Mesenchymal stem cell (in vitro differentiated cells and primary cell): ENCODE measurements at regions not wholly inside any gene's neighbourhood (a gene's known extent, or its start where the extent isn't known, plus 50 kb on each side); places are given as distances from the start of the nearest gene placed in this dataset.

Experiments used
- DNase-seq: peaks from one replicate; pipeline ENCODE4 v3.0.0-alpha.2; 2013
- H2AFZ ChIP-seq: one replicate; pipeline ENCODE4 v1.6.1; 2013; ENCODE audit warnings: low read depth, mild to moderate bottlenecking, control low read depth, inconsistent platforms, low read length, moderate library complexity
- H2AK5ac ChIP-seq: 2 replicates; pipeline ENCODE4 v1.6.1; 2013; ENCODE audit warnings: low read length, moderate library complexity, mild to moderate bottlenecking, inconsistent platforms; ENCODE audit not compliant: severe bottlenecking
- H2BK120ac ChIP-seq: one replicate; pipeline ENCODE4 v1.6.1; 2013; ENCODE audit warnings: low read depth, mild to moderate bottlenecking, inconsistent platforms, low read length, moderate library complexity
- H2BK12ac ChIP-seq, 2 experiments: one replicate each; pipeline ENCODE4 v1.6.1; 2013; ENCODE audit warnings: inconsistent platforms in 2 of 2, low read length in 2 of 2, mild to moderate bottlenecking in 2 of 2, moderate library complexity in 2 of 2, control low read depth in 1 of 2
- H2BK15ac ChIP-seq: one replicate; pipeline ENCODE4 v1.6.1; 2013; ENCODE audit warnings: mild to moderate bottlenecking, low read depth, inconsistent platforms; ENCODE audit not compliant: poor library complexity, severe bottlenecking
- H2BK5ac ChIP-seq: 2 replicates; pipeline ENCODE4 v1.6.1; 2013; ENCODE audit warnings: low read depth, mild to moderate bottlenecking, low read length, control low read depth, inconsistent platforms; ENCODE audit not compliant: poor library complexity, severe bottlenecking
- H3K14ac ChIP-seq, 2 experiments: one replicate each; pipeline ENCODE4 v1.6.1; 2013; ENCODE audit warnings: inconsistent platforms in 2 of 2, low read length in 2 of 2, control low read depth in 1 of 2, mild to moderate bottlenecking in 1 of 2, moderate library complexity in 1 of 2
- H3K18ac ChIP-seq, 2 experiments: one replicate each; pipeline ENCODE4 v1.6.1; 2013; ENCODE audit warnings: inconsistent platforms in 2 of 2, low read length in 2 of 2, control low read depth in 1 of 2, low read depth in 1 of 2, mild to moderate bottlenecking in 1 of 2
- H3K23ac ChIP-seq, 2 experiments: one replicate each; pipeline ENCODE4 v1.6.1; 2013; ENCODE audit warnings: inconsistent platforms in 2 of 2, low read length in 2 of 2, mild to moderate bottlenecking in 2 of 2, moderate library complexity in 2 of 2, control low read depth in 1 of 2
- H3K27ac ChIP-seq: 2 replicates; pipeline ENCODE4 v1.5.1; 2013; ENCODE audit warnings: mild to moderate bottlenecking, moderate library complexity, low read length, control low read depth, inconsistent platforms; ENCODE audit not compliant: poor library complexity, severe bottlenecking
- H3K27me3 ChIP-seq, 2 experiments: 2 replicates each; pipeline versions ENCODE4 v1.6.1 to v1.7.0; 2013; ENCODE audit warnings: low read length in 2 of 2, mild to moderate bottlenecking in 2 of 2, moderate library complexity in 2 of 2, control low read depth in 1 of 2, inconsistent platforms in 1 of 2; ENCODE audit not compliant: control insufficient read depth in 1 of 2, insufficient read depth in 1 of 2
- H3K36me3 ChIP-seq, 2 experiments: 2 replicates each; pipeline versions ENCODE4 v1.6.1 to v1.7.0; 2013; ENCODE audit warnings: low read length in 2 of 2, control low read depth in 1 of 2, inconsistent platforms in 1 of 2, low read depth in 1 of 2, mild to moderate bottlenecking in 1 of 2; ENCODE audit not compliant: insufficient read depth in 2 of 2, control insufficient read depth in 1 of 2
- H3K4ac ChIP-seq, 2 experiments: one replicate each; pipeline ENCODE4 v1.6.1; 2013; ENCODE audit warnings: inconsistent platforms in 2 of 2, low read length in 2 of 2, mild to moderate bottlenecking in 2 of 2, moderate library complexity in 2 of 2, control low read depth in 1 of 2, low read depth in 1 of 2
- H3K4me1 ChIP-seq: 2 replicates; pipeline ENCODE4 v1.6.1; 2013; ENCODE audit warnings: low read depth, low read length, control low read depth; ENCODE audit not compliant: control insufficient read depth, insufficient read depth
- H3K4me2 ChIP-seq: 2 replicates; pipeline ENCODE4 v1.6.1; 2013; ENCODE audit warnings: low read length, mild to moderate bottlenecking, inconsistent platforms; ENCODE audit not compliant: poor library complexity, severe bottlenecking
- H3K4me3 ChIP-seq, 2 experiments: 2 replicates each; pipeline versions ENCODE4 v1.5.1 to v1.7.0; 2013; ENCODE audit warnings: low read length in 2 of 2, mild to moderate bottlenecking in 2 of 2, control low read depth in 1 of 2, low read depth in 1 of 2; ENCODE audit not compliant: insufficient read depth in 1 of 2
- H3K79me1 ChIP-seq: replicated peaks from 2 replicates; pipeline ENCODE4 v1.6.1; 2013; ENCODE audit warnings: mild to moderate bottlenecking, control low read depth, low read length, inconsistent platforms; ENCODE audit not compliant: poor library complexity, severe bottlenecking
- H3K9ac ChIP-seq: 2 replicates; pipeline ENCODE4 v1.7.0; 2013; ENCODE audit warnings: mild to moderate bottlenecking, low read length, moderate library complexity
- H3K9me3 ChIP-seq: 2 replicates; pipeline ENCODE4 v1.7.0; 2013; ENCODE audit warnings: mild to moderate bottlenecking, low read length; ENCODE audit not compliant: control insufficient read depth
- H4K8ac ChIP-seq: one replicate; pipeline ENCODE4 v1.6.1; 2013; ENCODE audit warnings: inconsistent platforms, mild to moderate bottlenecking, low read length, moderate library complexity
- H4K91ac ChIP-seq: one replicate; pipeline ENCODE4 v1.6.1; 2013; ENCODE audit warnings: mild to moderate bottlenecking, low read length, inconsistent platforms
- WGBS: methylation state at CpG from one replicate; pipeline ENCODE4 v1.1.7; 2013; ENCODE audit warnings: mixed read lengths; 5-methylcytosine and 5-hydroxymethylcytosine counted together

DNA sequence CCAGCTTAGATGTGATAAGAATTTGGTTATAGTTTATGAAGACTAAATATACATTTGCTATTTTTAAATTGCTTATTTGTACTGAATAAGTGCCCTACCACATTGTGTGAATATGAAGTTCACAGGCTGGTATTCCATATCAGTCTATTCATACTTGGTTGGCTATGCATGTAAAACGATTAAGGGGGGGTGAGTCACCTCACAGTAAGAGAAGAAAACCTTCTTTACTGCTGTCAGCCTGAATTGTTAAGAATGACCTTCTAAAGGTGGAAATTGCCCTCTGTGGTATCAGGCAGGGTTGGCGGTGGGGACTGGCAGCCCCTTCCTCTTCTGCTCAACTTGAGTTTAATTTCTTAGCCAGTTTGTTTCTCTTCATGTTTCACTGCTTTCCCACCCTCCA is 127.0 kb upstream of the RPS23 start:
- no peak overlapping the region for H4K91ac ChIP-seq
- no peak overlapping the region for H2BK5ac ChIP-seq
- 67% methylated on average over 1 of the region's 2 CpGs for WGBS
- peak overlapping the region in 1 of 2 experiments; percentile 82 for H3K18ac ChIP-seq
- no peak overlapping the region for H2AK5ac ChIP-seq
- peaks cover 19% of the 10 kb centered on the region for H3K9me3 ChIP-seq
- no peak overlapping the region for H3K4me3 ChIP-seq
- no peak overlapping the region for H3K4ac ChIP-seq
- no peaks in the 10 kb centered on the region for H3K4me1 ChIP-seq
- H2BK120ac ChIP-seq = no peak overlapping the region
- H3K23ac ChIP-seq = no peak overlapping the region
- no peak overlapping the region for H2BK15ac ChIP-seq
- H3K4me2 ChIP-seq = peak overlapping the region; percentile 12
- peak overlapping the region; percentile 72 for H3K9ac ChIP-seq
- H3K27ac ChIP-seq = peak overlapping the region; percentile 70
- peak; percentile 67 for DNase-seq
- H3K79me1 ChIP-seq = no peaks in the 10 kb centered on the region
- no peaks in the 10 kb centered on the region for H3K36me3 ChIP-seq
- H2BK12ac ChIP-seq = peak overlapping the region in 1 of 2 experiments; percentile 63
- no peak overlapping the region for H4K8ac ChIP-seq
- H3K14ac ChIP-seq = no peak overlapping the region
- H3K27me3 ChIP-seq = no peaks in the 10 kb centered on the region
- no peak overlapping the region for H2AFZ ChIP-seq

DNA sequence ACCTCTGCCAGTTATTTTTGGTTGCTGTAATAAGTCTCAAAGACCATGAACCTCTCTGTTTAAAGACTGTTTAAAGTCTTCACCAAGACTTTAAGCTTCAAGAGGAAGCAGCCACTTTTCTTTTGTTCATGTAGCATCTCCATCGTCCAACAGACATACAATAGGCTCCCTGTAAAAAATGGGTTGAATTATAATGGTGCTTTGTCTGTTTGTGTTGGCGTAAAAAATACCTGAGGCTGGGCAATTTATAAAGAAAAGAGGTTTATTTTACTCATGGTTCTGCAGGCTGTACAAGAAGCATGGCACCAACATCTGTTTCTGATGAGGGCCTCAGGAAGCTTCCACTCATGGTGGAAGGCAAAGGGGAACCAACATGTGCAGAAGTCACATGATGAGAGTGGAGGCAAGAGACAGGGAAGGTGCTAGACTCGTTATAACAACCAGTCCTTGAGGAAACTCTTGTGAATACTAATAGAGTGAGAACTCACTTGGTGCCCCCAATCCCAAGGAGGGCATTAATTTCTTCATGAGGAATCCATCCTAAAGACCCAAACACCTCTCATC is 126.3 kb upstream of the RPS23 start:
- WGBS = 93% methylated on average over 3 of the region's 3 CpGs
- Histone ChIP-seq H3K14ac (no peak overlapping the region), H2BK120ac (no peak overlapping the region)

DNA sequence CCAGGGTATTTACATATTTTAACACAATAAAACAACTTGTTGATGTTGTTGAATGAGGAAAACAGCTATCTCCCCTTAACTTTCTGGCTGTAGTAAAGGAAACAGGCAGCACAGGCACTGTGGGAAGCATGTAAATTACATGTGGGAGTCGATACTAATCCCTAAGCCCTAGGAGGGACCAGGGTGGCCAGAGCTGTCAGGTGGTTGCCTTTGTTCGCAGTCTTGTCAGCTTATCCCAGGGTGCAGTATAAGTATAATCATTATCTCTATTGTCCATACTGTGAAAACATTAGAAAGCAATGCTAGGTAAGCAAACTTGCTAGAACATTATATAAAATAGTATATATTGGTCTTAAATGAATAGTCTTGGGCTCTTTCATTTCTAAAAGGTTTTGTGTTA is 125.6 kb upstream of the RPS23 start:
- no peak overlapping the region for H3K4me3 ChIP-seq
- no peak overlapping the region for H4K91ac ChIP-seq
- no peak overlapping the region for H4K8ac ChIP-seq
- no peaks in the 10 kb centered on the region for H3K79me1 ChIP-seq
- H3K14ac ChIP-seq = no peak overlapping the region
- no peak overlapping the region for H3K27ac ChIP-seq
- H2AFZ ChIP-seq = no peak overlapping the region
- H2BK12ac ChIP-seq = no peak overlapping the region
- no peak overlapping the region for H3K9ac ChIP-seq
- H3K9me3 ChIP-seq = peaks cover 19% of the 10 kb centered on the region
- no peak overlapping the region for H2BK5ac ChIP-seq
- DNase-seq = no peak
- no peak overlapping the region for H3K18ac ChIP-seq
- H2AK5ac ChIP-seq = no peak overlapping the region
- H3K4me1 ChIP-seq = no peaks in the 10 kb centered on the region
- 45% methylated on average over 1 of the region's 2 CpGs for WGBS
- no peak overlapping the region for H2BK120ac ChIP-seq
- no peak overlapping the region for H3K23ac ChIP-seq
- no peak overlapping the region for H2BK15ac ChIP-seq
- H3K4me2 ChIP-seq = no peak overlapping the region
- no peak overlapping the region for H3K4ac ChIP-seq
- no peaks in the 10 kb centered on the region for H3K27me3 ChIP-seq
- H3K36me3 ChIP-seq = no peaks in the 10 kb centered on the region

More for the DNA sequence above, 126.3 kb upstream of the RPS23 start:
- H3K4ac ChIP-seq = no peak overlapping the region
- no peak overlapping the region for H2BK5ac ChIP-seq
- no peak overlapping the region for H3K4me2 ChIP-seq
- no peak overlapping the region for H2BK12ac ChIP-seq
- no peak for DNase-seq
- peak overlapping the region; percentile 57 for H3K27ac ChIP-seq
- no peak overlapping the region for H3K18ac ChIP-seq
- no peak overlapping the region for H3K9ac ChIP-seq
- no peaks in the 10 kb centered on the region for H3K36me3 ChIP-seq
- H3K9me3 ChIP-seq = peaks cover 19% of the 10 kb centered on the region
- no peak overlapping the region for H3K23ac ChIP-seq
- H3K79me1 ChIP-seq = no peaks in the 10 kb centered on the region
- H3K27me3 ChIP-seq = no peaks in the 10 kb centered on the region
- H2AFZ ChIP-seq = no peak overlapping the region
- no peak overlapping the region for H3K4me3 ChIP-seq
- H4K8ac ChIP-seq = no peak overlapping the region
- no peak overlapping the region for H2BK15ac ChIP-seq
- H3K4me1 ChIP-seq = no peaks in the 10 kb centered on the region
- peak overlapping the region; percentile 94 for H2AK5ac ChIP-seq
- no peak overlapping the region for H4K91ac ChIP-seq

DNA sequence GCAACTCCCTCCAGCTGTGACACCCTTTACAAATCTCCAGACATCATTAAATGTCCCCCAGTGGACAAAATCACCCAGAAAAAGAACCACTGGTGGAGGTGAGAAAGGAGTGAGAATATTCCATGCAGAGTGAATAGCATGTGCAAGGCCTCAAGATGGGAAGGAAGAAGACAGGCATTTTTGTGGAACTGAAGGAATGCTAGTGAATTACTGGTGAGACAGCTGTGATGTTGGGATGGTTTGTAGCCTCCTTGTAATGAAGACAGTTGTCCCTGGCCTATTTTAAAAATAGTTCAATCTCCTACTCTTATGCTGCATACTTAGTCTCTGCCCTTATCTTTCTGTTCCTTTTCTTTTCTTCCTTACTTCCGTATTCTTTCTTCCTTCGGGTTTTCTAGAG is 124.9 kb upstream of the RPS23 start:
- H3K27me3 ChIP-seq = no peaks in the 10 kb centered on the region
- H3K4ac ChIP-seq = no peak overlapping the region
- no peak for DNase-seq
- no peak overlapping the region for H2BK120ac ChIP-seq
- peak overlapping the region; percentile 38 for H2AK5ac ChIP-seq
- no peaks in the 10 kb centered on the region for H3K4me1 ChIP-seq
- H3K18ac ChIP-seq = no peak overlapping the region
- H3K14ac ChIP-seq = no peak overlapping the region
- H2BK15ac ChIP-seq = peak overlapping the region; percentile 5
- H3K4me3 ChIP-seq = no peak overlapping the region
- H2BK5ac ChIP-seq = no peak overlapping the region
- H3K9ac ChIP-seq = no peak overlapping the region
- no peak overlapping the region for H3K27ac ChIP-seq
- no peak overlapping the region for H4K8ac ChIP-seq
- H2BK12ac ChIP-seq = no peak overlapping the region
- H2AFZ ChIP-seq = no peak overlapping the region
- peaks cover 19% of the 10 kb centered on the region for H3K9me3 ChIP-seq
- 92% methylated on average over 2 of the region's 2 CpGs for WGBS
- no peak overlapping the region for H4K91ac ChIP-seq
- H3K79me1 ChIP-seq = no peaks in the 10 kb centered on the region
- no peak overlapping the region for H3K23ac ChIP-seq
- no peaks in the 10 kb centered on the region for H3K36me3 ChIP-seq
- no peak overlapping the region for H3K4me2 ChIP-seq
